ENCODE measurements at regions not wholly inside any gene's neighbourhood (a gene's known extent, or its start where the extent isn't known, plus 50 kb on each side); places are given as distances from the start of the nearest gene placed in this dataset.

- DNase-seq (ENCODE audit: low read depth in 2 of 2), result no peak
Observed at GRCh38 chr6:37556881-37557644, 57.4 kb upstream of the CCDC167 start.

GRCh38 chr6:37555040-37555781 lies 55.5 kb upstream of the CCDC167 start:
- no peak for DNase-seq (ENCODE audit: low read depth in 2 of 2)

- no peak for DNase-seq (ENCODE audit: low read depth in 2 of 2)
Observed at GRCh38 chr6:37554480-37554819, 54.8 kb upstream of the CCDC167 start.

DNA sequence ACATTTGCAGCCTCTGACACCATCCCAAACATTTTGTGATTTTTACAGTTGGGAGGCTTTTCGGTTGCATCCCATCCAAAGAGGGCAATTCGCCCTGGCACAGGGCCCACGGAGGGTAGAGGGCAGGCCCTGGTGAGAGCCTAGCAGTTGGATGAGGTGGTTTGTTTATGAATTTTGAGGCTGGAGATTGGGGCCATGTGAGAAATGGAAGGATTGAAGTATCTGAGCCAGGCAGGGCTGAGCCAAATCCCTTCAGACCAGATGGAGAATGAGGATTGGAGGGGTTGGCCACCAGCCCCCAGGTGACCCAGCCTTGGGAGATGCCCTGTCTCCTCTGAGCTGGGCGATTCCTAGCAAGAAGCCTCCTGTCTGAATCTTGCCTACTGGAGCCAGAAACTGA lies 52.6 kb upstream of the CCDC167 start:
- no peak for DNase-seq (ENCODE audit: low read depth in 2 of 2)

DNA sequence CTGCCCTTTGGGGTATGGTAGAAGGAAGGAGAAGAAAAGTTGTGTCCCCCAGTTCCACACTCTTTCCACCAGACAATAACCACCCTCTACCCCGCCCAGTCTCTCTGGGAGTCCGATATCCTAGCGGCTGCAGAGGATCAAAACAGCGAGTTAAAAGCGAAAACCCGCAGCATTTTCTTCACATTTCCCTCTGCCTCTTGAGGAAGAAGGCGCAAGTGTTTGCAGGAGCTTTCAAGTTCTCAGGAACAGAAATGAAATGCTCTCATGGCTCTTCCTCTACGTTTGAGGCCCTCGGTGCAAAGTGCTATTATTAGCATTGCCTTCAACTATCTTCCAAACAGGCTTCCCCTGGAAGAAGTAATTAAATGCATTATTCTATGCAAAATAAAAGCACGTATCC lies 52.2 kb upstream of the CCDC167 start:
- DNase-seq (ENCODE audit: low read depth in 2 of 2), result no peak

- no peak for DNase-seq (ENCODE audit: low read depth in 2 of 2)
Observed at GRCh38 chr6:37551446-37551845, 51.8 kb upstream of the CCDC167 start.

DNA sequence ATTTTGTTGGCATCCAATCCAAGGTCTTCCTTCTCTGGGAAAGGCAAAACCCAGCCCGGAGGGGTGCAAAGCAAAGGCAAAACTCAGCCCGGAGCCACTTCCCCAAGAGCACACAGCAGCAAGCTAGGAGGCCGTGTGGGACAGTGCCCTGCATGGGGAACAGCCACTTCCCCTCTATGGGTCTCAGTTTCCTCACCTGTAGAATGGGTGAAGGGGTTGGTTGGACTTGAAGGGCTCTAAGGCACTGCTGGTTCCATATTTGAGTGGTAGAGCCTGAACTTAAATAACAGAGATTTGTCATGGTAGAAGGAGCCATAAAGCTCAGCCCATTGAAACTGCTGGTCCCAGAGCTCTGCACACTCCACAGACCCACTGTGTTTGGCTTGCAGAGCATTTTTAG lies 51.3 kb upstream of the CCDC167 start:
- no peak for DNase-seq (ENCODE audit: low read depth in 2 of 2)

- DNase-seq (ENCODE audit: low read depth in 2 of 2), result no peak
Observed at GRCh38 chr6:37550191-37550831, 50.6 kb upstream of the CCDC167 start.

DNA sequence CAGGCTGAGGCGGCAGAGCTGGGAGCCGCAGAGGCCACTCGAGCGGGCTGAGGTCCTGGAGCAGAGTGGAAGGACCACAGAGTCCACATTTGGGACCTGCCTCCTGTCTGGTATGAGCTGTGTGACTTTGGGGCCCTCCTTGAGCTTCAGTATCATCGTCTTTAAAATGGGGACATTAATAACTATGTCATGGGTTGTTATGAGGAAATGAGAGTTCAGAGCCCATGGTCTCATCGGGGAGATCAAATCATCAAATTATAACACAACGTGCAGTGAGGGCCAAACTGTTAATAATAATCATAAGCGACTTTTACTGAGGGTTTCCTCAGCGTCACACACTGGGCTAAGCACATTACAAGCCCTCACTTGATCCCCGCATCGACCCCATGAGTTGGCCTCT lies 49.9 kb upstream of the CCDC167 start:
- DNase-seq (ENCODE audit: low read depth in 2 of 2), result no peak
